AG08395 (cell line): ENCODE measurements at regions not wholly inside any gene's neighbourhood (a gene's known extent, or its start where the extent isn't known, plus 50 kb on each side); places are given as distances from the start of the nearest gene placed in this dataset.

Experiments used
- DNase-seq: peaks from one replicate; pipeline ENCODE4 v3.0.0; 2012; ENCODE audit warnings: mixed read lengths, low spot score

DNA sequence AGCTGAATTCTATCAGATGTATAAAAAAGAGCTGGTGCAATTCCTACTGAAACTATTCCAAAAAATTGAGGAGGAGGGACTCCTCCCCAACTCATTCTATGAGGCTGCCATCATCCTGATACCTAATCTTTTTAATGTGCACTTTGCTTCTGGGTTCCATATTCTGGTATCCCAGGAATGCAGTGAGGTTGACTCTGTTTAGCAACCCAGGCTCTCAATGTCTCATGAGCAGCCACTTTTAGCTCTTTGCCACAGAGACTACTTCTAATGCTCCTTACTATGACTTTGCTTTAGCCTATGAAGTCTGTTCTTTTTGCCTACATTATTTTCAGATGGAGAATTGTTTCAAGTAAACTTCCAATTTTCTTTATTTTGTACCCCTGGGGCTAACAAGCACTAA, 185.5 kb upstream of the NRSN1 start:
- no peak for DNase-seq

DNA sequence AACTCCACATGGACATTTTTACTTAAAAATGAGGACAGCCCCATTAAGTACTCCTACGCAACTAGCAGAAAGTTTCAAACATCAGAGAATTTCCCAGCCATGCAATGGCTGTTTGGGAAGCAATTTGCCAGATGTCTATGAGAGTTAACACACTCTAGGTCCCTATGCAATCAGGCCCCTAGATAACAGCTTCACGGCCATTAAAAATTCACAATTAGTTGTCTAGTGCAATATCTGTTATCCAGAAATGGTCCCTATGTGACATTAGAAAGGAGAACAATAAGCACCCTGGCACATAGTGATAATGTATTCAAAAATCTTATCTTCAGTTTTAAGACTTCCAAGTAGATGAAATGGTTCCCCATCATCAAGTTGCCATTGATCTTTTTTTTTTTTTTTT, 174.3 kb upstream of the NRSN1 start:
- no peak for DNase-seq

DNA sequence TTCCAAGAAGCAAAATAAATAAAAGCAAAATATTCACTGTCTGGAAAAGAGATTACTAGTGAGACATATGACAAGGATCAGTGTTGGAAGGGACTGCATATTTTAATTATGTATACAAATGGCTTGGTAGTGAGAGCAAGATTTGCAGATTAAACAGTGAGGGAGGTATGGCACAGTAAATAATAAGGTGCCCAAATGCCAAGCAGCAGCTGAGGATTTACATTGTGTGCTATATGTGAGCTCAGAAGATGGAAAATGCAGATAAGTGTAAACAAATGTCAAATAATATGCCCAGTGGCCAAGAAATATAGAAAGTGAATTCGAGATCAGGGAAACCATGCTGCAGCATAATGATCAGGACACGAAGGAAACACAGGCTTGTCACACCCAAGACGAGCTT, 173.8 kb upstream of the NRSN1 start:
- DNase-seq, result no peak

DNA sequence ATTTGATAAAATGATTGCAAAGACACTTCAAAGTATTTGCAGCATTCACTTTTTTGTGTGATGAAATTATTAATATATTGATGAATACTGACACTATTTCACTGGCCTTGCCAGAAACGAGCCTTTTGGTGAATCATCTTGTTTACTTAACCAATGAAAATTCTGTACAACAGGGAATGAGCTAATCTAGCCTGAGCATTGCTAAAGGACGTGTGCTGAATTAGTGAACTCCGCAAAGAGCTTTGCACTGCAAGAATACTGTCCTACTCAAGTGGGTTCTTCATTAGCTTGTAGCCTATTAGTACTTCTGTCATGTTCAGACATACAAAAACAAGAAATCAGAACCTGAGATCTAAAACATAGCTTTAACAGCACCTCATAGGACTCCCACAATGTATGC, 172.0 kb upstream of the NRSN1 start:
- no peak for DNase-seq

DNA sequence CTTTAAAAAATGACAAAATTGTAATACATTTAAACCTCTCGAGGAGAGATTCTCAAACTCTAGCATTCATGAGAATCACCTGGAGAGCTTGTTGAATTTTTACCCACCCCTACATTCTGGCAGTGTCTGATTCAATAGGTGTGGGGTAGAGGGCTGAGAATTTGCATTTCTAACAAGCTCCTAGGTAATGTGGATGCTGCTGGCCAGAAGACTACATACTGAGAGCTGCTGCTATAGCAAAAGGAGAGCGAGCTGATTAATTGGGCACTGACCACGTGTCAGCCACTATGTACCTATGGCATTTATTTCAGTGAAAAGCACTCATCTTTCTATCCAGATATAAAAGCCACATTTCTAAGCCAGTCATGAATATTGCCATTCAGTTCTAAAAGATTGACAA, 169.0 kb upstream of the NRSN1 start:
- DNase-seq, result no peak

DNA sequence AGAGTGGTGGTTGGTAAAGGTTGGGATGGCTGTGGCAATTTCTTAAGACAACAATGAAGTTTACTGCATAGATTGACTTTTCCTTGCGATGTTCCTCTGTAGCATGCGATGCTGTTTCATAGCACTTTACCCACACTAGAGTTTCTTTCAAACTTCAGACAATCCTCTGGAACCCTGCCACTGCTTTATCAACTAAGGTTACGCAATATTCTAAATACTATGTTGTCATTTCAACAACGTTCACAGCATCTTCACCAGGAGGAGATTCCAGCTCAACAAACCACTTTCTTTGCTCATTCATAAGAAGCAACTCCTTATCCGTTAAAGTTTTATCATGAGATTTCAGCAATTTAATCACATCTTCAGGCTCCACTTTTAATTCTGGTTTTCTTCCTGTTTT, 161.2 kb upstream of the NRSN1 start:
- no peak for DNase-seq

DNA sequence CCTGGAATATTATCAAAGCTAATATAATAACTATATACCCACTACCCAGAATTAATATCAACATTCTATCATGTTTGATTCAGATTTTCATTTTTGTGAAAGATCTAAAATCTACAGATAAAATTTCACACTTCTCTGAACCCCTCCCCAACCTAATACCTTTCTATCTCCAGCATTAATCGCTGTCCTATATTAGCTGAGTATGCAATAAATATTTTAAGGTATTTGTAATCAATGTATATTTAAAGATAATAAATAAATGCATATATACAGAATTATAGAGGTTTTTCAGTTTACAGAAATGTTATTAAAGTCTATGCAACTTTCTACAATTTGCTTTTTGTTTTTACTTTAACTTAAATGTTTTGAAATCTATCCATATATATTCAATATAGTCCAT, 156.7 kb upstream of the NRSN1 start:
- no peak for DNase-seq

DNA sequence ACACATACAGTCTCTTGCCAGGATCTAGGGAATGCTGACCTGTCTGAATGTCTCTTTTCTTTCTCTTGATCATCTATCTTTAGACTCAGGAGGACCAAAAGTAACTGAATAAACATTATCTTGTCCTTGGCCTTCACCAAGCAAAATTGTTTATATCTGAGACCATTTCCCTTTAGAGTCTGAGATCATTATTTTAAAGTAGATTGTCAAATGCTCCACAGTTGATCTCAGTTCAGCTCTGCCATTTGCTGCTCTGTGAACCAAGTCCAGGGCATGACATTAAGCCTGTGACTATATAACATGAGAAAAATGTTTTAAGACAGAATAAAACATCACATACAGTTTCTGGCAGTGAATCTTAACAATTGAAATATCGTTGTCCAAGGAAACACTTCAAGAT, 148.3 kb upstream of the NRSN1 start:
- no peak for DNase-seq

DNA sequence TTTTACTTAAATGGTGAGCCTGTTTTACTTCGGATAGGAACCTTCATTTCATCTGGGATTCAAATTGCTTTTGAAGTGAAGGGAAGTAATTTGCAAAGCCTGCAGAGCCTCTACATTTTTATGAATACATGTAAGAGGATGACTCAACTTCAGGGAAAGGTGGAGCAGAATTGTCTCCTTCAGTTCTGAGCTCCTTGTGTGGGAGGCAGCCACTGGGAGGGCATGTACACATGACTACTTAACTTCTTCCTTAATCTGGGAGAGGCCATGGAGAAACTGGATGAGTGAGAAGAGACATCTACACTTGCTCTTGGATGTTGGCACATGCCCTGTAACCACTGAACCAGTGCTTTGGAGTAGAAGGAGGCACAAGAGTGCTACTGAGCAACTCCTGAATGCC, 145.1 kb upstream of the NRSN1 start:
- DNase-seq, result no peak

DNA sequence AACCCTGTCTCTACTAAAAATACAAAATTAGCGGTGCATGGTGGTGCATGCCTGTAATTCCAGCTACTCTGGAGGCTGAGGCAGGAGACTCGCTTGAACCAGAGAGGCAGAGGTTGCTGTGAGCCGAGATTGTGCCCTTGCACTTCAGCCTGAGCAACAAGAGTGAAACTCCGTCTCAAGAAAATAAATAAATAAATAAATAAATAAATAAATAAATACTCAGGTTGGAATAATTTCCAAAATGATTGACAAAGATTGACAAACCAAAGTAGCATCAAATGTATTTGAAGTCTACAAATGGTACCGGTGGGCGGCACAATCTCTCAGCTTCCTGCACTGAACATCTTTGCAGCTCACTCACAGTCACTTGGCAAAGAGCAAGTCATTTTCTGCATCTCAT, 144.1 kb upstream of the NRSN1 start:
- DNase-seq, result no peak

DNA sequence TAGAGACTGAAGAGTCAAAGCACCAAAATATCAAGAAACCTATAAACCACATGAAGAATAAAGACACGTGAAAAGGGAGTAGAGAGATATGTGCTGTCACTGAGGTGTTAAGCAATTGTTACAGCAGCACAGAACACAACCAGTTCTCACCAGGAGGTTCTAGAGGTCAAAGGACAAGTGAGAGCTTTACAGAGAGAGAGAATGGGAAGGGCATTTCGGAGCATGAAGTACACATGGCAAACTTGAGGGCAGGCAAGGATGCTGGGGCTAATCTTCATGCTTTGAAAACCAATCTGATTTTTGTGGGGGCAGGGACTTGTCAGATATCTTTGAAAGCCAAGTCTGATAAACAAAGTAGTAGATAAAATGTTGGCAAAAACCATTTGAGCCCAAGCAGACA, 142.3 kb upstream of the NRSN1 start:
- no peak for DNase-seq

DNA sequence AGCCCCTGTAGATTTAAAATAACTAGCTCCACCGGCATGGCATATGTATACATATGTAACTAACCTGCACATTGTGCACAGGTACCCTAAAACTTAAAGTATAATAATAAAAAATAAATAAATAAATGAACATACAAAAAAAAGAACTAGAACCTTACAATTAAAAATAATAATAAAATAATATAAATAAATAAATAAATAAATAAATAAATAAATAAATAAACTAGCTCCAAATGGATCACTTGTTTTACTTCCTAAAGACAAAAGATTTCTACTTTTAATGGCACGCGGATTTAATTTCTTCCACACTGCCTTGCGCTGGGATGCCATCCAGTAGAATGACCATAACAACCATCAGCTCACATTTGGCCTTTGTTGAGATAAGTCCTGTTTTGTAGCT, 141.0 kb upstream of the NRSN1 start:
- no peak for DNase-seq

DNA sequence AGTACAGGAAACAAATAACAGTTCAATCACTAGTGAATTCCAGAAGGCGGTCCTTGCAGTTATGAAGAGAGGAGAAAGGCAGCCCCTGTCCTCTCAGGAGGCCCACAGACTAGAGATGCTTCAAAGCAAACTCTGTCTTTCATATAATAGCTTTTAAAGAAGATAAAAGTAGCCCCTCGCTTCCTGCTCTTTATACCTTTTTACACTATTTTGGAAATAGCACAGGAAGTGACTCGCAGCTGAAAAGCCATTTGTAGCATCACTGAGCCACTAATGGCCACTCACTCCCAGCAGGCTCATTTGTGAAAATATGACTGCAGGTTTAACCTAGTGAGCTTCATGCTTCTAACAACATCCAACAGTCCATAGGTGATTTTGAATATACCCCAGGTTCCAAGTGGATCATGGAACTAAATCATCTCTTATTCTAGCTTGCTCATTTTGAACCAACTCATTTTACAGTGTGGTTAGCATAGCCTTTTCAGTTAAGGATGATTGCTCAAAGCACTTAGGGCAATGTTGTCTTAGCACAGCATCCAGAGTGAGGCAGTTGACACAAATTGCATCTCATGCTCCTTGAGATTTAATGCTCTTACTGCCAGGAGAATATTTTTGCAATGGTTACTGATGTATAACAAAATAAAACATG, 136.0 kb upstream of the NRSN1 start:
- DNase-seq, result no peak

DNA sequence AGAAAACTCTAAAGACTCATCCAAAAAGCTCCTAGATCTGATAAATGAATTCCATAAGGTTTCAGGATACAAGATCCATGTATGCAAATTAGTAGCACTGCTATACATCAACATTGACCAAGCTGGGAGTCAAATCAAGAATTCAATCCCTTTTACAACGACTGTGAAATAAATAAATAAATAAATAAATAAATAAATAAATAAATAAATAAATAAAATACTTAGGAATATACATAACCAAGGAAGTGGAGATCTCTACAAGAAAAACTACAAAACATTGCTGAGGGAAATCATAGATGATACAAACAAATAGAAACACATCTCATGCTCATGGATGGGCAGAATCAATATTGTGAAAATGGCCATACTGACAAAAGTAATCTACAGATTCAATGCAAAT, 132.0 kb upstream of the NRSN1 start:
- no peak for DNase-seq

DNA sequence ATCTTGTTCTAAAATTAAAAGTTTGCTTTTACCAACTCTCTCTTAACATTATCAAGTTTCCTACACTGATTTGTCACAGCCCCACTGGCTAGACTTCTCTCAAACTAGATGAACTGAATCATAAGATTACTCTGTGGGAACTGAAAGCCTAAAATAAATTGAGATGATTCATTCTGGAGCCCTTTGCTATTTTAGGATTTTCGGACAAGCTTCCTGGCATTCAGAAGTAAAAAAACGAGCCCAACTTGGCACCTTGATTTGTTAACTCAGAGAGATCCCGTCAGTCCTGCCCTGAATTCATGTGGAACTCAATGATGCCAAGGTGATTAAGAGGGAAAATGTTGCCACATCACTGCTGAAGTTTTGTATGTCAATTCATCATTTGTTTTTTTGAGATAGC, 122.0 kb upstream of the NRSN1 start:
- peak; percentile 35 for DNase-seq

DNA sequence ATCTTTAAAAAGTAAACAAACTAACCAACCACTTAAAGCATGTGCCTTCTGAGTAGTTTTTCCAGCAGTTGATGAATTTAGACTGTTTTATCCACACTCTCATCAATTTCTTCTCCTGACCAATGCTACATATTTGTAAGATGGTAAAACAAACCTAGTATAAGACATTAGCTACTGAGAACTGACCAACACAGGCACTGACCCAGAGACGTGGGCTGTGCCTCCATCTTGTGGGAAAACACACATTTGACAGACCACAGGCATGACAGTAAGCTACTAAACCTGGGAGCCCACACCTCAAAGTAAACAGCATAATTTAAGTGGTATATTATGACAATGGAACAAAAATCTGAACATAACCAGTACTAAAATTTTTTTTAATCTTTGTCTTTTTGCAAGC, 121.4 kb upstream of the NRSN1 start:
- no peak for DNase-seq

DNA sequence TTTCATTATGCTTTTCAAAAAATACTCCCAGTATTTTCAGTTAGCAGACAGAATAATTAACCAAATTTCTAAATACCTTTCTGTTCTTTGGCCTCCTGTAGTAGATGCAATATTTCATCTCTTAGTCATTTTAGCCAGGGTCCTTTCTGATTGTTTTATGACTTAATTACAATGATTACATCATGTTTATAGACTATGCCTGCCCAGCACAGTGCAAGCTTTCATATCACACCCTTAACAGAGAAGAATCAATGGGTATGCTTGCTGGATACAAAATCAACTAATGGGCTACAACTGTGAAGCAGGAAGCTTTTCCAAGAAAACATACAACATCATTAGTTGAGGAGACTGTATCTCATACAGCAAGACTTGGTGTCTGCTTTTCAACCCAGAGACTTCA, 119.8 kb upstream of the NRSN1 start:
- no peak for DNase-seq

DNA sequence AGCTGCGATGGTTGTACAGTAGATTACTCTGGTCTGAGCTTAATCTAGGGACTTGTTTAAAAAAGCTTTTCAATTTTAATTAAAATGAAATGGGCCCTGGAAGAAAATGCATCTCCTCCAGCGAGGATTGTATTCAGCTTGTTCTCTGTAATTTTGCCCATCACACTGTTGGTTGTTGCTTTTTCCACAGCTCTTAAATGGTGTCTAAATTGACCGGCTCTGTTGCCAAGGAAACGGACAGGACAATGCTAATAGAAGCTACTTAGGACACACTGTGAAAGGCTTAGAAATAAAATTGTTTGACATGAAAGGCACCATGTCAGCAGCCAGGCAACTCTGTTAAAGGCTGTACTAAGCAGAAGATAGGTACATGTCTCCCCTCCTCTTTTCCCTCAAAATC, 116.7 kb upstream of the NRSN1 start:
- DNase-seq, result no peak

DNA sequence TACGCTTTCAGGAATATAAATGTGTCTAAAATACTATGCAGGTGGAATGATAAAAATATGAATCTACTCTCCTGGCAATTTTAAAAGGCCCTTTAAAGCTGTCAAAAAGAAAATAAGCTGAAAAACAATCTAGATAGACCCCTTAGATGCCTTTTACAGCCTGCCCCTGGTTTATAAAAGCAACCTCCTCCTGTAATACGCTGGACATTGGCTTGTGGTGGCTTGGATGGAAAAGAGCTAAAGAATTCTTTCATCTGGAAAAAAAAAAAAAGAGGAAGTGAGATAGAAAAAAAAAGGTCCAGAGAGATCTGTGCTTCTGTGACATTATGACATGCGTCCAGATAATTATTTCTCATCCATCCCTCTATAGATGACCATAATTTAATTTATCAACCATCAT, 115.9 kb upstream of the NRSN1 start:
- DNase-seq, result no peak

DNA sequence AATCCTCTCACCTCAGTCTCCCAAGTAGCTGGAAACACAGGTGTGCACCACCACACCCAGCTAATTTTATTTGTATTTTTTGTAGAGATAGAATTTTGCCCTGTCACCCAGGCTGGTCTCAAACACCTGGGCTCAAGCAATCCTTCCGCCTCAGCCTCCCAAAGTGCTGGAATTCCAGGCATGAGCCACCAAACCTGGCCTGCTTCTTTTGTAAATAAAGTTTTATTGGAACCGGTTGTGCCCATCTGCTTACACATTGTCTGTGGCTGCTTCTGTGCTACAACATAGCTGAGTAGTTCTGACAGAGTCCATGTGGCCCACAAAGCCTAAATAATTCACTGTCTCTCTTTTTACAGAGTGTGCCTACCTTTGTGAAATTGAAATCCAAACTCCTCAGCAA, 109.7 kb upstream of the NRSN1 start:
- DNase-seq, result no peak

DNA sequence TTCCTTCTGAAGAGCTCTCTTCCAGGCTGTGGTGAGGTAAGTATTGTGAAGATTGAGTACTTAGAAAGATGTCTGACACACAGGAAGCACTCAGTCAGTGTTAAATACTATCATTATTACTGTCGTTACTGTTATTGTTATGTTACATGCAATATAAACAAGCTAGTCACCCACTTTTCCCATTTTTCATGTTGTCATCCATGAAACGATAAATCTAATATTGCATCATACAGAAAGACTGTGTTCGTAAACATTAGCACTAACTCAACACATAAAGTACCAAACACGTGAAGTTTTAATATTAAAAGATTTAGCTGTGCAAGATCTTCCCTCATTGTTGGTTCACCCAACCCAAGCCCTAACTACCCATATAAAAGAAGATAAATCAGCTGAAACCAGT, 109.2 kb upstream of the NRSN1 start:
- DNase-seq, result no peak

DNA sequence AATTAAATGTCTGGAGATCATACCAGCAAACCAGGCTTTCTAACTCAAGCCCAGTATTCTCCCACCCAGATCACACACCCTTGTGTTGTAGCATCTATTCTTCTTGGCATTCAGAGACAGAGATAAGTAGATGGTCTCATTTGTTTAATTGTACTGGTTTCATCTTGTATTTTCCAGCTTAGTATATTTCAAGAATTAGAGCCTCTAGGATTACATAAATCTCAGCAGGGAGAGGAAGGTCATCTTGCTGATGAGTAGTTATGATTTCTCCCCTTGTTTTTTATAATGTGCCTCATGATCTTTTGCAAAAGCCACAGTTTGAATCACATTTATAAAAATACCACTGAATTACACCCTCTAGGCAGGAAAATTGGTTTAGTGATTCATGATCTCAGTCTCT, 106.6 kb upstream of the NRSN1 start:
- DNase-seq, result no peak

DNA sequence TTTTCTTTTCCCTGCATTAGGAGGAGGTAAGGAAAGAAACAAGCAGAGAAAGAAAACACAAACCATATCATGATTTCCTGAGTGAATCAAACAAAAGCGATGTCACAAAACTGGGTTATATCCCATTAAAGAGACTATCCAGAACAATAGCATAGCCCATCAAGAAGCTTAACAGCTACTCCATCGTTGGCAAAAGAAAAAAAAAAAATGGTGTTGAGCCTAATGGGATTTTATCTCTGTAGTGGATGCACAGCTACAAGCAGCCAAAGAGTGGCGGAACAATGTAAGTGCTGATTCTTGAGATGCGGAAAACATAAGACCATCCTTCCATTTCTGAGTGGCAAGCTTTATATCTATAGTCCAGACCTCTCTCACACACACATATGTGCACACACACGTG, 106.2 kb upstream of the NRSN1 start:
- DNase-seq, result no peak

DNA sequence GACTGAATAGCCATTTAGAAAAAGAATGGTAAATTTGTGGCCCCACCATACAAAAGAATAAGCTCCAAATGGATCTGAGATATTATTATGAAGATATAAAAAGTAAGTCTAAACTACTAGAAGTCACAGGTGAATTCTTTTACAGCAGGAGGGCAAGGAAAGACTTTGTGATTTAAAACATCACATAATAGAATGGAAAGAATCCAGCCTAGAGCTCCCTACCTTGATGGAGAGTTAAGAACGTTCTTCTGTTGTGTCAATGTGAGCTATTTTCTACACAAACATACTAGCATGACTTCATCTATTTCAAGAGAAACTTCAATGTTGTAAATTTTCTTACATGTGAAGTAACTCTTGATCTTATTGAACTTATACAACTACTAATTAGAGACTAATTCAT, 100.0 kb upstream of the NRSN1 start:
- no peak for DNase-seq

DNA sequence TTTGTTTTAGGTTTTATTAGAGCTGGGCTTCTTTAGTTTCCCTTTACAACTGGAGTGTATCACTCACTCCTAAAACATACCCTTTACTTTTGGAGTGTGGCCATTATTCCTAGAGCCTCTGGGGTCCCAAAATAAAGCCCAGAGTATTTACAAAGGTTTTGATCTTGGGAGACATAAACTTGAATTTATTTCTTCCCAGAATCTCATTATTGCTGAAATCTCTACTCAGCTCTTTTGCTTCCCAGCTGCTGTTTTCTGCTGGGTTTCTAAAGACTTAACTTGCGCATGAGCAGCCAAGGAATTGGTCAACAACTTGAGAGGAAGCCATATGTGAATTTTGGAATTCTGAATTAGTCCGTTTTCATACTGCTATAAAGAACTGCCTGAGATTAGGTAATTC, 94.5 kb upstream of the NRSN1 start:
- DNase-seq, result no peak
